Activated CD8-positive, alpha-beta T cell treated with anti-CD3 and anti-CD28 coated beads for 36 hours (primary cell): ENCODE measurements at regions not wholly inside any gene's neighbourhood (a gene's known extent, or its start where the extent isn't known, plus 50 kb on each side); places are given as distances from the start of the nearest gene placed in this dataset.

Experiments
- ATAC-seq: fragments of 200-7000 bp; cut with Tn5 transposase; one replicate; pipeline ENCODE4 v1.10.0; 2021; ENCODE audit warnings: mild to moderate bottlenecking, moderate library complexity
- CTCF ChIA-PET: fragments of 350-600 bp; sonication (Branson Sonifier 250); formaldehyde crosslinking; loops from one replicate; lab custom pipeline; 2021; ENCODE audit warnings: antibody characterized with exemption; lab: Charles Lee
- POLR2A ChIA-PET: fragments of 350-600 bp; sonication (Branson Sonifier 250); formaldehyde crosslinking; loops from one replicate; lab custom pipeline; 2021; ENCODE audit warnings: antibody characterized with exemption; lab: Charles Lee
- DNase-seq: peaks from one replicate; pipeline ENCODE4 v3.0.0-alpha.2; 2020
- H3K27ac Mint-ChIP-seq: one replicate; pipeline ENCODE4 v1.8.0; 2021; ENCODE audit warnings: mild to moderate bottlenecking, mixed read lengths
- H3K27me3 Mint-ChIP-seq: one replicate; pipeline ENCODE4 v1.8.0; 2021; ENCODE audit warnings: mixed read lengths
- H3K36me3 Mint-ChIP-seq: one replicate; pipeline ENCODE4 v1.8.0; 2021; ENCODE audit warnings: low read depth, mixed read lengths
- H3K4me1 Mint-ChIP-seq: one replicate; pipeline ENCODE4 v1.8.0; 2021; ENCODE audit warnings: low read depth, mixed read lengths
- H3K4me3 Mint-ChIP-seq: one replicate; pipeline ENCODE4 v1.8.0; 2021; ENCODE audit warnings: mild to moderate bottlenecking, moderate library complexity, mixed read lengths
- H3K9me3 Mint-ChIP-seq: one replicate; pipeline ENCODE4 v1.8.0; 2021; ENCODE audit warnings: mixed read lengths
- intact Hi-C: fragments of 100-400 bp; cut with micrococcal nuclease; formaldehyde crosslinking; loops from one replicate; pipeline ENCODE4 v1.10.0; 2022
- TF ChIP-seq, protein P1 (sequence below): fragments of 200-600 bp; IDR thresholded peaks from one replicate; pipeline ENCODE4 v1.8.0; 2022; ENCODE audit warnings: antibody characterized with exemption, mild to moderate bottlenecking

DNA sequence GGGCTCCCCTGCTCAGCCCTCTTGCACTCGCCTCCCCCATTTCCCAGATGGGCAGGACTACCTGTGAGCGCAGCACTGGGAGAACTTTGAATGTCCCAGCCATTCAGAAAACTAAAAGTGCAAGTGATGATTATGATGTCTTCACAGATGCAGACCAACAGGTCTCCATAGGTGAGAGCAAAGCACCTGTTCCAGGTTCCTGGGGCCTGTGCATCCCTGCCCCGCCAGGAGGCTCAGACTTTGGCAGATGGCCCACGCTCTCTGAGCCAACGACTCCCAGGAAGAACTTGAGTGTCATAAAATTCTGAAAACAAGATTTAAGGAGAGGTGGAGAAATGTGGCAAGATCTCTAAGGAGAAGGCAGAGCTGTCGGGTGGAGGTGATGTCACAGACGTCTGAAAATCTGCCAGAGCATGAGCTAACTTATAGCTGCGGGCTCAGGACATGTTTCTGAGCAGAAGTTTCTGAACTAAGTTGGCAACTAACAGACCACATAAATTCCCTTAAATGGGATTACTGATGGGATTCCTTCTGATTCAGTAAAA, 110.8 kb upstream of the IGF1R start:
- intact Hi-C loops = no loop called here
- Mint-ChIP-seq H3K27ac (no peak overlapping the region), H3K4me3 (no peak overlapping the region), H3K27me3 (peaks cover 6% of the 10 kb centered on the region), H3K9me3 (no peaks in the 10 kb centered on the region), H3K36me3 (no peaks in the 10 kb centered on the region), H3K4me1 (no peaks in the 10 kb centered on the region)
- DNase-seq = no peak
- ATAC-seq = no peak
- ChIA-PET POLR2A (no interaction called here), CTCF (interaction anchor here (1.8 kb wide), 1 partner anchor 18 kb away, joined by 6 read pairs; no protein-coding TSS in a partner anchor)
- TF ChIP-seq, protein P1, sequence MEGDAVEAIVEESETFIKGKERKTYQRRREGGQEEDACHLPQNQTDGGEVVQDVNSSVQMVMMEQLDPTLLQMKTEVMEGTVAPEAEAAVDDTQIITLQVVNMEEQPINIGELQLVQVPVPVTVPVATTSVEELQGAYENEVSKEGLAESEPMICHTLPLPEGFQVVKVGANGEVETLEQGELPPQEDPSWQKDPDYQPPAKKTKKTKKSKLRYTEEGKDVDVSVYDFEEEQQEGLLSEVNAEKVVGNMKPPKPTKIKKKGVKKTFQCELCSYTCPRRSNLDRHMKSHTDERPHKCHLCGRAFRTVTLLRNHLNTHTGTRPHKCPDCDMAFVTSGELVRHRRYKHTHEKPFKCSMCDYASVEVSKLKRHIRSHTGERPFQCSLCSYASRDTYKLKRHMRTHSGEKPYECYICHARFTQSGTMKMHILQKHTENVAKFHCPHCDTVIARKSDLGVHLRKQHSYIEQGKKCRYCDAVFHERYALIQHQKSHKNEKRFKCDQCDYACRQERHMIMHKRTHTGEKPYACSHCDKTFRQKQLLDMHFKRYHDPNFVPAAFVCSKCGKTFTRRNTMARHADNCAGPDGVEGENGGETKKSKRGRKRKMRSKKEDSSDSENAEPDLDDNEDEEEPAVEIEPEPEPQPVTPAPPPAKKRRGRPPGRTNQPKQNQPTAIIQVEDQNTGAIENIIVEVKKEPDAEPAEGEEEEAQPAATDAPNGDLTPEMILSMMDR = no peak

DNA sequence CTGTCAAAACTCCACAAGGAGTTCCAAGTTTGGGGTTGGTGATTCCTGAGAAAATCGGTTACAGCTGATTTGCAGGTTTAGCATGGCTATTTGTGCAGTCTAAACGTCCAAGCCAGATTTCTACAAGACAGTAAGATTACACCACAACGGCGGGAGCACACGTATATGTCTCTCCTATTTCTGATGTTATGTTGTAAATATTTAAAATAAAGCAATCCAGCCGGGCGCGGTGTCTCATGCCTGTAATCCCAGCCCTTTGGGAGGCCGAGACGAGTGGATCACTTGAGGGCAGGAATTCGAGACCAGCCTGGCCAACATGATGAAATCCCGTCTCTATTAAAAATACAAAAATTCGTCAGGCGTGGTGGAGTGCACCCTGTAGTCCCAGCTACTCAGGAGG, 106.8 kb upstream of the IGF1R start:
- DNase-seq = no peak
- no peak overlapping the region for H3K4me3 Mint-ChIP-seq
- H3K36me3 Mint-ChIP-seq = no peaks in the 10 kb centered on the region
- CTCF ChIA-PET = no interaction called here
- ATAC-seq = no peak
- H3K9me3 Mint-ChIP-seq = no peaks in the 10 kb centered on the region
- TF ChIP-seq, protein P1 = no peak
- intact Hi-C loops = no loop called here
- POLR2A ChIA-PET = no interaction called here
- peaks cover 16% of the 10 kb centered on the region for H3K27me3 Mint-ChIP-seq
- H3K27ac Mint-ChIP-seq = no peak overlapping the region
- H3K4me1 Mint-ChIP-seq = no peaks in the 10 kb centered on the region

DNA sequence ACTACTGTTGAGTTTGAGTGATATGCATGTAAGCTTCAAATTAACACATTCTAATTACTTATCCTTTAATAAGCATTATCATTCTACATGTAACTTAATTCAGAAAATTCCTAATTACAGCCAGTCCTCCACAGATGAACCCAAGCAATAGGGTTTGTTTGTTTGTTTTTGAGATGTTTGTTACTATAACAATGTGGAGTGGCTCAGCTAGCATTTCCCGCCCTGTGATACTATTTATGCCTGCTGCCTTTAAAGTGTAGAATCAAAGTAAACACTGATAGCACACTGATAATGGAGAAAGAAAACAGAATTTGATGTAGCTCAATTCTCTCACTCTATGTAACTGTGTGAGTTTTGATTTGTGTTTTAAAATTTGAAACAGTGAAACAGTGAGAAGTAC, 105.1 kb upstream of the IGF1R start:
- H3K4me1 Mint-ChIP-seq = peaks cover 7% of the 10 kb centered on the region
- no peaks in the 10 kb centered on the region for H3K36me3 Mint-ChIP-seq
- H3K27ac Mint-ChIP-seq = no peak overlapping the region
- H3K27me3 Mint-ChIP-seq = peaks cover 31% of the 10 kb centered on the region
- no peak for DNase-seq
- no peak overlapping the region for H3K4me3 Mint-ChIP-seq
- no peaks in the 10 kb centered on the region for H3K9me3 Mint-ChIP-seq
- no peak for ATAC-seq
- ChIA-PET POLR2A (interaction anchor here (0.5 kb wide), 1 partner anchor 318 kb away, joined by 3 read pairs; no protein-coding TSS in a partner anchor), CTCF (no interaction called here)
- intact Hi-C loops = no loop called here
- TF ChIP-seq, protein P1 = no peak

DNA sequence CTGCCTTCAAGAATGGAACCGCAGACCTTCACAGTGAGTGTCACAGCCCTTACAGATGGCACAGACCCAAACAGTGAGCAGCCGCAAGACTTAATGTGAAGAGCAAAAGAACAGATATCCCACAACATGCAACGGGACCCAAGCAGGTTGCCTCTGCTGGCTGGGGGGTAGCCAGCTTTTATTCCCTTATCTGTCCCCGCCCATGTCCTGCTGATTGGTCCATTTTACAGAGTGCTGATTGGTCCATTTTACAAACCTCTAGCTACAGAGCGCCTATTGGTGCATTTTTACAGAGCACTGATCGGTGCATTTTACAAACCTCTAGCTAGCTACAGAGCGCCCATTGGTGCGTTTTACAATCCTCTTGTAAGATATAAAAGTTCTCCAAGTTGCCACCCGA, 102.0 kb upstream of the IGF1R start:
- H3K9me3 Mint-ChIP-seq = peaks cover 3% of the 10 kb centered on the region
- ATAC-seq (no peak), DNase-seq (no peak)
- H3K27ac Mint-ChIP-seq = no peak overlapping the region
- TF ChIP-seq, protein P1 = no peak
- peaks cover 37% of the 10 kb centered on the region for H3K27me3 Mint-ChIP-seq
- CTCF ChIA-PET = interaction anchor here (2.4 kb wide), 1 partner anchor 27 kb away, joined by 18 read pairs; no protein-coding TSS in a partner anchor
- H3K4me3 Mint-ChIP-seq = no peak overlapping the region
- no peaks in the 10 kb centered on the region for H3K36me3 Mint-ChIP-seq
- POLR2A ChIA-PET = no interaction called here
- peaks cover 12% of the 10 kb centered on the region for H3K4me1 Mint-ChIP-seq
- intact Hi-C loops = no loop called here

DNA sequence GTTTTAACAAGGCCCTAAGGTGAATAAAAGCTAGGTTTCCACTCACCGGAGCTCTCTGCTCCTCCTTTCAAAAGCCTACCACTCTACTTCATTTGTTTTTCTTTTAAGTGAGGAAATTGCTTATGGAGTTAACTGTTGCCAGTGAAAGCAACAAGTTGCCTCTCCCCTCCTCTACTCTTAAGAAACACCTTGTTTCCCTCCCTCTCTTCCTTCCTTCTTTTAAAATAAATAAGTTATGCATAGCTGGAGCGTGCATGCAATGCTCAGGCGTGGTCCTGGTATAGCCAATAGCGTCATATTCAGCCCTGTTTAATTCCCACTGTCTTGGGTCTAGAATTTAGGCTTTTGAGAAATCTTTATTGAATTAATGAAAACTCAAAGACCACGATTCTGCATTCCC, 101.1 kb upstream of the IGF1R start:
- Mint-ChIP-seq H3K27me3 (peaks cover 37% of the 10 kb centered on the region), H3K9me3 (peaks cover 3% of the 10 kb centered on the region), H3K27ac (no peak overlapping the region), H3K36me3 (no peaks in the 10 kb centered on the region), H3K4me3 (peak overlapping the region; percentile 71), H3K4me1 (peaks cover 12% of the 10 kb centered on the region)
- TF ChIP-seq, protein P1 = no peak
- CTCF ChIA-PET = interaction anchor here (1.9 to 2.4 kb wide), 2 partner anchors 27 to 112 kb away, joined by 5 to 18 read pairs; no protein-coding TSS in a partner anchor
- POLR2A ChIA-PET = interaction anchor here (1.1 kb wide), 1 partner anchor 101 kb away, joined by 4 read pairs; the partner anchor contains the start of gene IGF1R
- DNase-seq (no peak), ATAC-seq (no peak)
- intact Hi-C loops = no loop called here
